Lung microvascular endothelial cell (primary cell): ENCODE measurements at regions not wholly inside any gene's neighbourhood (a gene's known extent, or its start where the extent isn't known, plus 50 kb on each side); places are given as distances from the start of the nearest gene placed in this dataset.
"Not testable (repeated sequence)": the region's sequence is repeated elsewhere in the genome, so short reads cannot be mapped to it uniquely, and the experiment has no call there.

Experiments used
- DNase-seq, 2 donors: peaks; one replicate each; pipeline versions ENCODE4 v3.0.0 to v3.0.0-alpha.2; 2010; ENCODE audit warnings: low read depth in 2 of 2

DNA sequence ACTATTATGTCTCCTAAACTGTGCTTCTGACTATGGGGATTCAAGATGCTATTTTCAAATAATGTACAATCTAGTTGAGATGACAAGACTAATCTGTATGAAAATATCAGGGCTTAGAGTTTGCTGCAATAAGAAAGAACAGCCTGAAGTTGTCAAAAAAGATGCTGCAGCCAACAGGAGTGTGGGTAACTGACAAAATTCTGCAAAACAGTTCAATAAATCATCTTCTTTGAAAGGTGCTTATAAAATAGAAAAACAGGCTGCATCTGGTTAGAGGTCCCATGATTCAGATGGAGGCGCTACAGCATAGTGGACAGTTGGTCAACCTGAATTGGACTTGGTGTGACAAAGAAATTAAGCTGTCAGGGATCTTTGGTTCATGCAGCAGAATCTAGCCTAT, 511.0 kb downstream of the XPNPEP1 start:
- no peak for DNase-seq

DNA sequence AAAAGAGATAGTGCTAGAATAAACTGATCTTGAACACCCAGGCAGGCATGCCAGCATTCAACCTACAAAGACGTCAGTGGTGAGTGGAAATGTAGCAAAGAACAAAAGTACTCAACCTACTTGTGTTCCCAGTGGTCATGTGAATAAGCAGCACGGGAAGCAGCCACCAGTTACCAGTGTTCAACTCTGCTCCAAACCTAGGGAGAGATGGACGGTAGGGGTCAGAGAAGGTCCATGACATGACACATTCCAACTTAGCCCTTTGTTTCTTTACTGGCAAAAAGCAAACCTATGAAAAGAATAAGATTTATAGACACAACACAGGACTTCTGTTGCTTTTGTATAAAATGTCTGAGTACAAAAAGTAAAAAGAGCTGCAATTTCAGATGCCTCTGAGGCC, 511.4 kb downstream of the XPNPEP1 start:
- DNase-seq: no peak

GRCh38 chr10:109405338-109405737, 518.0 kb downstream of the XPNPEP1 start:
- no peak for DNase-seq

DNA sequence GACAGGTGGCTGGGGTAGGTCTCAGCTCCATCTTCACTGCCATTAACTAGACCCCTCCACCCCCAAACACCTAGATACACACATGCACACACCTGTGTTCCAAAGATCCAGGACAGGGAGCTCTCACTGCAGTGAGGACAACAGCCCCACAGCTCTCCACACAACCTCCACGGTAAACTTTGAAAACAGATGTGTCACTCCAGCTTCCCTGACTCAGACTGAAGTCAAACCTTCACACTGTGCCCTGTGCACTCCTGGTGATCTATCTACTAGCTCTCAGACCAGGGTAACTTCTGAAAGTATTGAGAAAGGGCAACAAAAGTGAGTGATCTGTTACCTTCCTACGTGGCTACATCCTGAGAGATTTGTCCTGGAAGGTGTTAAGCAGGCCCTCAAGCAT, 519.8 kb downstream of the XPNPEP1 start:
- no peak for DNase-seq

DNA sequence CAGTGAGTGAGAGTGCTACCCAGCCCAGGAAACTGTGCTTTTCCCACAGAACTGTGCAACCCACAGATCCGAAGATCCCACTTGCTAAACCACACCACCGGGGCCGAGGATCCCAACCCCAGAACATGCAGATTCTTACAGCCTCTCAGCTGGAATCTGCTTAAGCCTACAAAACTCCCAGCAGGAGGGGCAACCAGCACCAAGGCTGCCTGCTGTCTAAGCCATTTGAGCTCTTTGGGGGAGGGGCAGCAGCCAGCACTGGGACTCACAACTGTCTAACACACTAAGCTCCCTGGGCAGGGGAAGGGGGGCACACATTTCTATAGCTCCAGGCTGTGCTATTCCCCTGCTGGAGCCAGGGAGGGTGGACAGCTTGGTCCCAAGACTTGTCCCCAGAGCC, 529.9 kb downstream of the XPNPEP1 start:
- no peak for DNase-seq

GRCh38 chr10:109386921-109387320, 536.4 kb downstream of the XPNPEP1 start:
- no peak for DNase-seq

- DNase-seq: no peak
Observed at GRCh38 chr10:109386101-109386500, 537.2 kb downstream of the XPNPEP1 start.

DNA sequence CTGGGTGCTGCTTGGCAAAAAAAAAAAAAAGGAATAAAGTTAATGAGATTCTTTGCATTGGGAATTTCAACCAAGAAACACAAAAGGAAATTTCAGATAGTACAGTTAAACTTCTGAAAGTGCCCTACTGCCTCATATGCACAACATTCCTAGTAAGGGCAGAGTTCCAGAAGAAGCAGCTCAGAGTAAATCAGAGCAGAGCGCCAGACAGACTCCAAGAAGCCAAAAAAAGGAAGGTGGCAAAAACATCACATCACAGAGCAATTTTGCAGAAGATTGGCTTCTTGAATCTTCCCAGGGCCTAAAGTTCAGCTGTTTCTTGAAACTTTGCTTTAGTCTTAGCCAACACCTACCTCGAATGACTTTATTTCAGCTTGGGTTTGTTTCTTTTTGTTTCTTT, 544.1 kb downstream of the XPNPEP1 start:
- DNase-seq: no peak

- no peak for DNase-seq
Observed at GRCh38 chr10:109374215-109374614, 549.1 kb downstream of the XPNPEP1 start.

DNA sequence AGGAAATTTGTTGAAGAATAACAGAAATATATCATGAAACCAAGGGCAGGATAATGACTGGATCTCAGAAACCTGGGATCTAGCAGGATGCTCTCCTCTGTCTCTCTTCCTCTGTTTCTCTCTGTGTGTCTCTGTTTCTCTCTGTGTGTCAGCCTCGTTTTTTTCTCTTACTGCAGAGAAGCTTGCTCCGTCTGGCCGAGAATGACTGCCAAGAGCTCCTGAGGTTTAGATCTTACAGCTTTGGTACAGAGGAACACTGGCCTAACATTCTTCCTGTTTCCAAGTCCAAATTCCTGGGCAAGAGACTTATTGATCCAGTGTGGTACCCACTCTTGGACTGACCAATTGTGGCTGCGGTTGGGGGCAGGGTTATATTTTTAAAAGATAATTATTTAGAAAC, 564.0 kb downstream of the XPNPEP1 start:
- DNase-seq: no peak

DNA sequence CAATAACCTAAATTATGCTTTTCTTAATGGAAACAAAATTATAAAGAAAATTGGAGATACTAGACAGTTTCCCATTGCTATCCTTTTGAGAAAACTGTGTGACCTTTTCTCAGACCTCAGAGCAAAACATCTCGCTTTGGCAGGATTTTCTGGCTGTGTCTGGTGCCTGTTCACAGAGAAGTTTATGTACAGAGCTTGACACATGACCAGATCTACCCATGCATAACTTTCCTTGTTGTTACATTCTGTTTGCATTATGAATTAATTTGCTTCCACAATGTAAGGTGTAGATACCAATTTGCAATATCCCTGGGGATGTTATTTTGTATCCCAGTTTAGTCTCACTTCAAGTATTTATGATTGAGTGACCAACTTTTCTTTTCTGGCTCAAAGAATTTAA, 565.0 kb downstream of the XPNPEP1 start:
- DNase-seq: no peak

DNA sequence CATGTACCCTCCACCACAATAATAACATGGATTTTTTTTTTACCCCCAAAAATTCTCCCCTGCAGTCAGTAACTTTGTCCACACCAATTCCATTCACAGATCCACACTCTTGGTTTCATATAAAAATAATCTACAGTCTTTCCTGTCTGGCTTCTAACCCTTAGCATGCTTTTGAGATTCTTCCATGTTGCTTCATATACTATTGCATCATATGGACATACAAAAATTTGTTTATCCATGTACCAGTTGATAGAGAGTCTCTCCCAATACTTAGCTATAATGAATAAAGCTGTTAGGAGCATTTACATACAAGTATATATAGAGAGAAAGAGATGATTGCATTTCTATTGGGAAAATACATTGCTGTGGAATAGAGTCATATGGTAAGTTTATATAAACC, 575.0 kb downstream of the XPNPEP1 start:
- DNase-seq: no peak

DNA sequence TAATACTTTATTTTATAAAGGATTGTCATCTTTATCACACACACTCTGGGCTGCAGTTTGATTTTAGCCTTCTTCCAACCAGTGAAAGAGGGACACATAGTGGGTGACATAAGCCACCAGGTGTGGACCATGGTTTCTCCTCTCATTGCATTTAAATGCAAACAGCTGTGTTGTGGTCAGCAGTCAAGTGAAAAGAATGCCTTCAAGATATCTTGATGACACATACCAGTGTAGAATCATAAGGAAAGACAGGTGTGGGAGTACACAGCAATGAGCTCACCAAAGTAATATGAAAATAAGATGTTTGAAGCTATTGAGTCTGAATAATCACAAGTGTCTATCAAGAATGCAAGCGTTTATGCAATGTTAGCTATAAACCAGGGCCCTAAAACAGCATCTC, 580.0 kb downstream of the XPNPEP1 start:
- no peak for DNase-seq

- no peak for DNase-seq
Observed at GRCh38 chr10:109341986-109342385, 581.3 kb downstream of the XPNPEP1 start.

- no peak for DNase-seq
Observed at GRCh38 chr10:109328001-109328400, 595.3 kb downstream of the XPNPEP1 start.

GRCh38 chr10:109327266-109327665, 596.0 kb downstream of the XPNPEP1 start:
- DNase-seq: no peak

GRCh38 chr10:109324721-109325120, 598.6 kb downstream of the XPNPEP1 start:
- DNase-seq: no peak

GRCh38 chr10:109317746-109318366, 605.5 kb downstream of the XPNPEP1 start:
- DNase-seq: no peak

- DNase-seq: not testable (repeated sequence)
Observed at GRCh38 chr10:109314016-109314415, 609.3 kb downstream of the XPNPEP1 start.

DNA sequence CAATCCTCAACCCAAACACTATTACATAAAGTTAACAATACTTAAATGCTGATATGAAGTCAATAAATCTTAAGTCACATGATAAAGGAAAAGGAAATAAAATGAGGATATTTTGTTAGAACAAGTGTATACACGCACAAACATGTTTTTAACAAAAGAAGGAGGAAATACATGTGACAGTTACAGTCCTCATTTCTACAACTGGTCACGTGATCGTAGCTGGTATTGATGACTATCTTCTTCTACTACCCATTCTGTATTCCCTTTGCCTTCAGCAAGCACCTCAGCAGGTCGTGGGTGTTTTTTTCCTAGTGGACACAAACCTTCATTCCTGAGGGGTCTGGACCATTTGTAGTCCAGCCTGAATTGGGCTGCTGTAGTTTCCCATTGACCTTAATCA, 610.8 kb downstream of the XPNPEP1 start:
- DNase-seq: not testable (repeated sequence)

GRCh38 chr10:109308971-109309370, 614.3 kb downstream of the XPNPEP1 start:
- DNase-seq: no peak

DNA sequence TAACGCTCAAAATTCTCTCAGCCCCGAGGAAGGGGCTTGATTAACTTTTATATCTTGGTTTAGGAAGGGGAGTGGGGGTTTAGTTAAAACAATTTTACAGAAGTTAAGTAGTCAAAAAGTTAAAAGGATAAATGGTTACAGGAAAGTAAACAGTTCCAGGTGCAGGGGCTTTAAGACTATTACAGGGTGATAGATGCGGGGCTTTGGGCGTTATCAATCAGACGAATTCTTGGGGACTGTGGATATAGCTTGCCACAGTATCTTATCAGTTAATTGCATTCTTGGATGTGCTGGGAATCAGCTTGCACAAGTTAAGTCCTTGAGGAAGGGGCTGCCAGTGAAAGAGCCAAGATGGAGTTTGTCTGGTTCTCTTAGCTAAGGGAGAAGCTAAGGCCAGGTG, 616.2 kb downstream of the XPNPEP1 start:
- not testable (repeated sequence) for DNase-seq

GRCh38 chr10:109306698-109307097, 616.6 kb downstream of the XPNPEP1 start:
- no peak for DNase-seq

- DNase-seq: no peak
Observed at GRCh38 chr10:109287858-109288257, 635.5 kb downstream of the XPNPEP1 start.
